Caco-2 (cell line): ENCODE measurements at regions not wholly inside any gene's neighbourhood (a gene's known extent, or its start where the extent isn't known, plus 50 kb on each side); places are given as distances from the start of the nearest gene placed in this dataset.

Experiments
- BruUV-seq: library from RNA; stranded (reverse); fragments of 400-500 nt; replicated peaks from 2 replicates; lab custom pipeline; 2021; lab: Mats Ljungman, UMichigan
- CTCF ChIA-PET: fragments of 300-600 bp; sonication (Branson Sonifier 250); formaldehyde crosslinking; loops from one replicate; lab custom pipeline; 2022; ENCODE audit warnings: antibody characterized with exemption; lab: Charles Lee
- POLR2A ChIA-PET: fragments of 300-600 bp; sonication (Branson Sonifier 250); formaldehyde crosslinking; loops from one replicate; lab custom pipeline; 2022; ENCODE audit warnings: antibody characterized with exemption; lab: Charles Lee
- DNase-seq, 2 experiments: peaks; one replicate each; pipeline versions ENCODE4 v3.0.0 to v3.0.0-alpha.2; 2020 to 2022
- H3K27me3 ChIP-seq: replicated peaks from 2 replicates; pipeline ENCODE4 v1.6.0; 2011; ENCODE audit warnings: low read length; ENCODE audit not compliant: control insufficient read depth, insufficient read depth
- H3K36me3 ChIP-seq: 2 replicates; pipeline ENCODE4 v1.5.1; 2011; ENCODE audit warnings: low read length; ENCODE audit not compliant: control insufficient read depth, insufficient read depth
- H3K4me1 ChIP-seq: fragments of 250-450 bp; sonication (Bioruptor Pico); 2 replicates; pipeline ENCODE4 v1.5.1; 2020; ENCODE audit warnings: mild to moderate bottlenecking
- H3K4me3 ChIP-seq: 2 replicates; pipeline ENCODE4 v1.5.1; 2011; ENCODE audit warnings: low read depth, mild to moderate bottlenecking, control low read depth, low read length
- H3K9me3 ChIP-seq: fragments of 250-450 bp; sonication (Bioruptor Pico); 2 replicates; pipeline ENCODE4 v1.5.1; 2020; ENCODE audit warnings: mild to moderate bottlenecking, moderate library complexity
- H3K27ac Mint-ChIP-seq: one replicate; pipeline ENCODE4 v1.8.0; 2022; ENCODE audit warnings: mixed read lengths; ENCODE audit not compliant: unreplicated experiment
- H3K27me3 Mint-ChIP-seq: one replicate; pipeline ENCODE4 v1.8.0; 2022; ENCODE audit warnings: mixed read lengths; ENCODE audit not compliant: insufficient read depth, unreplicated experiment
- H3K36me3 Mint-ChIP-seq: one replicate; pipeline ENCODE4 v1.8.0; 2022; ENCODE audit warnings: mild to moderate bottlenecking, mixed read lengths; ENCODE audit not compliant: insufficient read depth, unreplicated experiment
- H3K4me1 Mint-ChIP-seq: one replicate; pipeline ENCODE4 v1.8.0; 2022; ENCODE audit warnings: low read depth, mixed read lengths; ENCODE audit not compliant: unreplicated experiment
- H3K4me3 Mint-ChIP-seq: one replicate; pipeline ENCODE4 v1.8.0; 2022; ENCODE audit warnings: mild to moderate bottlenecking, moderate library complexity, mixed read lengths; ENCODE audit not compliant: unreplicated experiment
- H3K9me3 Mint-ChIP-seq: one replicate; pipeline ENCODE4 v1.8.0; 2022; ENCODE audit warnings: mixed read lengths; ENCODE audit not compliant: unreplicated experiment
- intact Hi-C: fragments of 100-400 bp; cut with micrococcal nuclease; formaldehyde crosslinking; loops from one replicate; pipeline ENCODE4 v1.10.0; 2022; ENCODE audit not compliant: unreplicated experiment
- TF ChIP-seq, protein P1 (sequence below), 2 experiments: fragments of 200-600 bp in 1 of 2; IDR thresholded peaks; 1 replicate in 1 of 2; 2 replicates in 1 of 2; pipeline versions ENCODE4 v1.5.1 to v1.8.0; 2011 to 2022; ENCODE audit warnings: antibody characterized with exemption in 1 of 2, control low read depth in 1 of 2, inconsistent platforms in 1 of 2, low read depth in 1 of 2, low read length in 1 of 2, mild to moderate bottlenecking in 1 of 2, moderate library complexity in 1 of 2; ENCODE audit not compliant: insufficient read depth in 1 of 2, severe bottlenecking in 1 of 2, unreplicated experiment in 1 of 2

DNA sequence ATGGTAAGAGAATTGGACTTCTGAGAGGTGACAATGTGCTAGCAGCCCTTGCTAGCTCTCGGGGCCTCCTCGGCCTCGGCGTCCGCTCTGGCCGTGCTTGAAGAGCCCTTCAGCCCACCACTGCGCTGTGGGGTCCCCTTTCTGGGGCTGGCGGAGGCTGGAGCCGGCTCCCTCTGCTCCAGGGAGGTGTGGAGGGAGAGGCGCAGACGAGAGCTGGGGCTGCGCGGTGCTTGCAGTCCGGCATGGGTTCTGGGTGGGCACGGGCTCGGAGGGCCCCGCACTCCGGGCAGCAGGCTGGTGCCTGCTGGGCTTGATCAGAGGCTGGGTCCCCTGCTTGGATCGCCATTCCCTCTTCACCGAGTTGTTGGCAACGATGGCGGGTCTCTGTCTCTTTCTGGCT, 226.4 kb upstream of the AMIGO2 start:
- TF ChIP-seq, protein P1, sequence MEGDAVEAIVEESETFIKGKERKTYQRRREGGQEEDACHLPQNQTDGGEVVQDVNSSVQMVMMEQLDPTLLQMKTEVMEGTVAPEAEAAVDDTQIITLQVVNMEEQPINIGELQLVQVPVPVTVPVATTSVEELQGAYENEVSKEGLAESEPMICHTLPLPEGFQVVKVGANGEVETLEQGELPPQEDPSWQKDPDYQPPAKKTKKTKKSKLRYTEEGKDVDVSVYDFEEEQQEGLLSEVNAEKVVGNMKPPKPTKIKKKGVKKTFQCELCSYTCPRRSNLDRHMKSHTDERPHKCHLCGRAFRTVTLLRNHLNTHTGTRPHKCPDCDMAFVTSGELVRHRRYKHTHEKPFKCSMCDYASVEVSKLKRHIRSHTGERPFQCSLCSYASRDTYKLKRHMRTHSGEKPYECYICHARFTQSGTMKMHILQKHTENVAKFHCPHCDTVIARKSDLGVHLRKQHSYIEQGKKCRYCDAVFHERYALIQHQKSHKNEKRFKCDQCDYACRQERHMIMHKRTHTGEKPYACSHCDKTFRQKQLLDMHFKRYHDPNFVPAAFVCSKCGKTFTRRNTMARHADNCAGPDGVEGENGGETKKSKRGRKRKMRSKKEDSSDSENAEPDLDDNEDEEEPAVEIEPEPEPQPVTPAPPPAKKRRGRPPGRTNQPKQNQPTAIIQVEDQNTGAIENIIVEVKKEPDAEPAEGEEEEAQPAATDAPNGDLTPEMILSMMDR (IDR thresholded peaks at IDR 0.05; ENCODE audit: insufficient read depth in 1 of 2, low read depth in 1 of 2, low read length in 1 of 2, severe bottlenecking in 1 of 2, unreplicated experiment in 1 of 2) = no peak
- Mint-ChIP-seq H3K27me3 (no peaks in the 10 kb centered on the region), H3K4me1 (peaks cover 40% of the 10 kb centered on the region), H3K36me3 (peaks cover 11% of the 10 kb centered on the region), H3K27ac (no peak overlapping the region), H3K9me3 (no peaks in the 10 kb centered on the region), H3K4me3 (no peak overlapping the region)
- DNase-seq = no peak
- Histone ChIP-seq H3K27me3 (no peaks in the 10 kb centered on the region), H3K9me3 (no peaks in the 10 kb centered on the region), H3K4me1 (peaks cover 25% of the 10 kb centered on the region), H3K4me3 (no peak overlapping the region), H3K36me3 (no peaks in the 10 kb centered on the region)
- BruUV-seq = no TSS peak
- intact Hi-C loops = loop anchor here (5.0 kb wide), 1 partner anchor 114 kb away; no protein-coding TSS in a partner anchor
- ChIA-PET CTCF (interaction anchor here (1.1 to 2.4 kb wide), 4 partner anchors 86 to 273 kb away, joined by 3 to 26 read pairs (median 9); partner anchors contain the start of genes AMIGO2 and PCED1B), POLR2A (no interaction called here)

DNA sequence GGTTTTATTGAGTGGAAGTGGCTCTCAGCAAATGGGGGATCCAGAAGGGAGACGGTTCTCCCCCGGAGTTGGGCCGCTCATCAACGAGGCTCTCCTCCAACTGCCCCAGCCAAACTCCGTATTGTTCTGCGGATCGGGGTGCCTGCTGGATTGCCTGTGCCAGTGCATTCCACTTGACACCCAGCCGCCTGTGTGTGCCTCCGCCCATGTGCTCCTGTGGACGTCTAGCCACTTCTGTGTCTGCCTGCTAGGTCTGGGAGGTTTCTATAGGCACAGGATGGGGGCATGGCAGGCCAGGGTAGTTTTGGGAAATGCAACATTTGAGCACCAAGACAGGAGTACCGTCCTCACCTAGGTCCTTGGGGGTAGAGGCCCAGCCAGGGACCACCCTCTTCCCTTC, 225.7 kb upstream of the AMIGO2 start:
- no peaks in the 10 kb centered on the region for H3K27me3 Mint-ChIP-seq

DNA sequence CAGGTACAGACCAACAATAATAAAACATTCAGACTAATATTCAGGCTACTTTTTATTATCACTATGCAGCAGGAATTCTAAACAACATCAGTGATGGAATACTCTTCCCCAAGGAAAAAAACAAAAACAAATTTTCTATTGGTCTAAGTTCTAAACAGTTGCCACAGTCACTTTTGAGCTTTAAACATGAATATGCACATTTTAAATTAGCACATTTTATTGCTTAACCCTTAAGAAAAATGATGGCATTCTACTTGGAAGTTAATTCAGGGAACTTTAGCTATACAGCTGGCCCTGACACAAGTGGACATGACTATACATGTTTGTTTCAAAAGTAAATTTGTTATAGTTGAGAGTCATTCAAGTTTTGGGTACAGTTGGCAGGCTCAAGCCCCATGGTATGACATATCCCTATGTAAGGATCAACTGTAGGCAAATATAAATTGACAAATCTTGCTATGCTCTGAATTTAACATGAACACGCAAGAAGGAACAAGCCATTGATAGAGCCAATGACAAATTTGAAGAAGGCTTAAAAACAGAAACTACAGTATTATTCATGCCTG, 224.3 kb upstream of the AMIGO2 start:
- peaks cover 37% of the 10 kb centered on the region for H3K4me1 ChIP-seq
- no peaks in the 10 kb centered on the region for H3K36me3 ChIP-seq
- CTCF ChIA-PET = no interaction called here
- H3K4me1 Mint-ChIP-seq = peaks cover 48% of the 10 kb centered on the region
- H3K4me3 ChIP-seq = no peak overlapping the region
- no peak for DNase-seq
- no peaks in the 10 kb centered on the region for H3K9me3 Mint-ChIP-seq
- no peaks in the 10 kb centered on the region for H3K27me3 ChIP-seq
- intact Hi-C loops = no loop called here
- TF ChIP-seq, protein P1 (IDR thresholded peaks at IDR 0.05; ENCODE audit: insufficient read depth in 1 of 2, low read depth in 1 of 2, low read length in 1 of 2, severe bottlenecking in 1 of 2, unreplicated experiment in 1 of 2) = no peak
- peaks cover 11% of the 10 kb centered on the region for H3K36me3 Mint-ChIP-seq
- H3K4me3 Mint-ChIP-seq = no peak overlapping the region
- BruUV-seq = no TSS peak
- H3K27ac Mint-ChIP-seq = no peak overlapping the region
- H3K27me3 Mint-ChIP-seq = no peaks in the 10 kb centered on the region
- H3K9me3 ChIP-seq = peaks cover 2% of the 10 kb centered on the region; the same call in 1 of the 2 replicates
- POLR2A ChIA-PET = no interaction called here

More for the DNA sequence above, 225.7 kb upstream of the AMIGO2 start:
- Histone ChIP-seq H3K9me3 (no peaks in the 10 kb centered on the region), H3K4me1 (peaks cover 27% of the 10 kb centered on the region), H3K27me3 (no peaks in the 10 kb centered on the region), H3K4me3 (no peak overlapping the region), H3K36me3 (no peaks in the 10 kb centered on the region)
- intact Hi-C loops = loop anchor here (5.0 kb wide), 1 partner anchor 113 kb away; no protein-coding TSS in a partner anchor
- POLR2A ChIA-PET = no interaction called here
- CTCF ChIA-PET = interaction anchor here (1.1 kb wide), 1 partner anchor 92 kb away, joined by 3 read pairs; no protein-coding TSS in a partner anchor
- H3K4me1 Mint-ChIP-seq = peaks cover 40% of the 10 kb centered on the region
- H3K4me3 Mint-ChIP-seq = no peak overlapping the region
- no peak for DNase-seq
- no peak overlapping the region for H3K27ac Mint-ChIP-seq
- H3K36me3 Mint-ChIP-seq = peaks cover 11% of the 10 kb centered on the region
- no TSS peak for BruUV-seq
- no peaks in the 10 kb centered on the region for H3K9me3 Mint-ChIP-seq
- TF ChIP-seq, protein P1 (IDR thresholded peaks at IDR 0.05; ENCODE audit: insufficient read depth in 1 of 2, low read depth in 1 of 2, low read length in 1 of 2, severe bottlenecking in 1 of 2, unreplicated experiment in 1 of 2) = no peak
